ENCODE measurements at regions not wholly inside any gene's neighbourhood (a gene's known extent, or its start where the extent isn't known, plus 50 kb on each side); places are given as distances from the start of the nearest gene placed in this dataset.

DNA sequence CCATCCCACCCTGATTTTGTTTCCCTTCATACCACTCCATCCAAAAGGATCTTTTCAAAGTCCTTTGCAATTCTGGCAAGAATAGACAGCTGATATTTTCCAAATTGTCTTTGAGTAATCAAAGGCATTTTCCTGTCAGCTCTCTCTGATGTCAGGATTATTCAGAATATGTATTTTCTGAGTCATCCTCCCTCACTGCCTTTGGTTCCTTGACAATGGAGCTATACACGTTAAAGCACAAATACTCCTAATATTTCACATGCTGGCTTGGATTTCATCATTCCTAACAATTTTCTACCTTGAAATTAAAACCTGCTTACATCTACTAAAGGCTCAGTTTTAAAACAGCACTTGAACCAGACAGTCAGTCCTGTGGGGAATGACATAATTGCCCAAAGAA, 379.4 kb downstream of the GADD45G start:
- Histone ChIP-seq H3K9me3 (no peaks in the 10 kb centered on the region), H3K4me3 (no peak overlapping the region), H3K27me3 (replicated peaks; ENCODE audit: insufficient read depth) (no peaks in the 10 kb centered on the region), H3K4me1 (replicated peaks) (no peaks in the 10 kb centered on the region), H3K36me3 (no peaks in the 10 kb centered on the region), H3K27ac (no peak overlapping the region)
- 29% methylated on average over 1 of the region's 1 CpG for WGBS
- no peak for DNase-seq (ENCODE audit: low spot score)
- TF ChIP-seq, protein P1, sequence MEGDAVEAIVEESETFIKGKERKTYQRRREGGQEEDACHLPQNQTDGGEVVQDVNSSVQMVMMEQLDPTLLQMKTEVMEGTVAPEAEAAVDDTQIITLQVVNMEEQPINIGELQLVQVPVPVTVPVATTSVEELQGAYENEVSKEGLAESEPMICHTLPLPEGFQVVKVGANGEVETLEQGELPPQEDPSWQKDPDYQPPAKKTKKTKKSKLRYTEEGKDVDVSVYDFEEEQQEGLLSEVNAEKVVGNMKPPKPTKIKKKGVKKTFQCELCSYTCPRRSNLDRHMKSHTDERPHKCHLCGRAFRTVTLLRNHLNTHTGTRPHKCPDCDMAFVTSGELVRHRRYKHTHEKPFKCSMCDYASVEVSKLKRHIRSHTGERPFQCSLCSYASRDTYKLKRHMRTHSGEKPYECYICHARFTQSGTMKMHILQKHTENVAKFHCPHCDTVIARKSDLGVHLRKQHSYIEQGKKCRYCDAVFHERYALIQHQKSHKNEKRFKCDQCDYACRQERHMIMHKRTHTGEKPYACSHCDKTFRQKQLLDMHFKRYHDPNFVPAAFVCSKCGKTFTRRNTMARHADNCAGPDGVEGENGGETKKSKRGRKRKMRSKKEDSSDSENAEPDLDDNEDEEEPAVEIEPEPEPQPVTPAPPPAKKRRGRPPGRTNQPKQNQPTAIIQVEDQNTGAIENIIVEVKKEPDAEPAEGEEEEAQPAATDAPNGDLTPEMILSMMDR (IDR thresholded peaks at IDR 0.05): no peak
- no peak for TF ChIP-seq POLR2A (IDR thresholded peaks at IDR 0.05)
- TF ChIP-seq POLR2AphosphoS5 (IDR thresholded peaks at IDR 0.05): no peak
- intact Hi-C loops (cut with DNase I): no loop called here

DNA sequence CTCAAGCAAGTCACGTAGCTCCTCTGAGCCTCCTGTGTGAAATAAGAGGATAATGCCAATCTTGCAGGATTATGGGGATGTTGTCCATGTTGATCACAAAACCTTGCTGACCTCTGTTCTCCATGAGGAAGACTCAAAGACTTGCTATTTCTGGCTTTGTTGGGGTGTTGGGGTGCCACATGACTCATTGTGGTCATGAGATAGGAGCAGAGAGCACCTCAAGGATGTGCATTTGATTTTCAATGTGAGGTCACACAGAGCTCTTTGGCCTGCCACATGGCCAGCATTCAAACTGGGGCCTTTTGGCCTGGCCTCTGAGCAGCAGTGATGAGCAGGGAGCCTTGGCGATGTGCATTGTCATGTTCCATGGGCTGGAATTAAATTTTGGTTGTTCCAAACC, 380.3 kb downstream of the GADD45G start:
- Histone ChIP-seq H3K36me3 (no peaks in the 10 kb centered on the region), H3K27me3 (replicated peaks; ENCODE audit: insufficient read depth) (no peaks in the 10 kb centered on the region), H3K9me3 (no peaks in the 10 kb centered on the region), H3K27ac (no peak overlapping the region), H3K4me3 (no peak overlapping the region), H3K4me1 (replicated peaks) (no peaks in the 10 kb centered on the region)
- intact Hi-C loops (cut with DNase I): no loop called here
- 98% methylated on average over 2 of the region's 2 CpGs for WGBS
- TF ChIP-seq POLR2AphosphoS5 (IDR thresholded peaks at IDR 0.05) (no peak), POLR2A (IDR thresholded peaks at IDR 0.05) (no peak)
- TF ChIP-seq, protein P1 (IDR thresholded peaks at IDR 0.05): no peak
- no peak for DNase-seq (ENCODE audit: low spot score)

DNA sequence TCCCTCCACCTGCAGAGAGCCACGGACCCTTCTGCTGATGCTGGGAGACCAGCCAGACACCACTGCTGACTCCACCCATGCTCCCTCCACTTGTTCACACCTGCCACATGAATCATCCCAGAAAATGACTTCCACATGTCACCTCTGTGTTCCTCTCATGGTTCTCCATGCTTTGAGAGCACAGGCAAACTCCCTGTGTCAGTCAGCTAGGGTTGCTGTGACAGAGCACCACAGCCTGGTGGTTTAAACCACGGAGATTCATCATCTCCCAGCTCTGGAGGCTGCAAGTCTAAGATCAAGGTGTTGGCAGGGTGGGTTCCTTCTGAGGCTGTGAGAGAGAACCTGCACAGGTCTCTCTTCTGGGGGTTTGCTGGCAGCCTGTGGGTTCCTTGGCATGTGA, 381.4 kb downstream of the GADD45G start:
- TF ChIP-seq POLR2A (IDR thresholded peaks at IDR 0.05) (no peak), POLR2AphosphoS5 (IDR thresholded peaks at IDR 0.05) (no peak)
- TF ChIP-seq, protein P1 (IDR thresholded peaks at IDR 0.05): no peak
- H3K4me3 ChIP-seq: no peak overlapping the region
- H3K9me3 ChIP-seq: no peaks in the 10 kb centered on the region
- H3K36me3 ChIP-seq: no peaks in the 10 kb centered on the region
- DNase-seq (ENCODE audit: low spot score): no peak
- no peak overlapping the region for H3K27ac ChIP-seq
- H3K27me3 ChIP-seq (replicated peaks; ENCODE audit: insufficient read depth): no peaks in the 10 kb centered on the region
- no peaks in the 10 kb centered on the region for H3K4me1 ChIP-seq (replicated peaks)
- 63% methylated on average over 2 of the region's 2 CpGs for WGBS
- intact Hi-C loops (cut with DNase I): no loop called here

DNA sequence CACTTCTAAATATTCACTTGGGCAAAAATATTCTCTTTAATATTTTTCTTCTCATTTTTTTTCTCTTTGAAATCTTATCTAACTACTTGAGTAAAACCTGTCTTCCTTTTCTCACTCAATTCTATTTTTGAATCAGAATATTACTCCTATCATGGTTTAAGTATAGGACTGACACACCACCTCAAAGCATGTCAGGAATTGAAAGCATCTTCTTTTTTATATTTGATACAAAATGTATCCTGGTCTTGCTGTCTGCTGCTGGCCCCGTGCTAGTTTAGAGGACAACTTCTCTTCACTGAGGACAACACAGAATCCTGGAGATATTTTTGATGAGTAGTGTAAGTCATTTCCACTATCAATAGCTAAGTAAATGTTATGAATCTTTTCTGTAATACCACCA, 383.6 kb downstream of the GADD45G start:
- no peaks in the 10 kb centered on the region for H3K36me3 ChIP-seq
- 88% methylated on average over 1 of the region's 1 CpG for WGBS
- H3K9me3 ChIP-seq: no peaks in the 10 kb centered on the region
- no peak for DNase-seq (ENCODE audit: low spot score)
- TF ChIP-seq, protein P1 (IDR thresholded peaks at IDR 0.05): no peak
- TF ChIP-seq POLR2AphosphoS5 (IDR thresholded peaks at IDR 0.05): no peak
- TF ChIP-seq POLR2A (IDR thresholded peaks at IDR 0.05): no peak
- H3K4me1 ChIP-seq (replicated peaks): no peaks in the 10 kb centered on the region
- no peak overlapping the region for H3K27ac ChIP-seq
- intact Hi-C loops (cut with DNase I): no loop called here
- H3K4me3 ChIP-seq: no peak overlapping the region
- H3K27me3 ChIP-seq (replicated peaks; ENCODE audit: insufficient read depth): no peaks in the 10 kb centered on the region

DNA sequence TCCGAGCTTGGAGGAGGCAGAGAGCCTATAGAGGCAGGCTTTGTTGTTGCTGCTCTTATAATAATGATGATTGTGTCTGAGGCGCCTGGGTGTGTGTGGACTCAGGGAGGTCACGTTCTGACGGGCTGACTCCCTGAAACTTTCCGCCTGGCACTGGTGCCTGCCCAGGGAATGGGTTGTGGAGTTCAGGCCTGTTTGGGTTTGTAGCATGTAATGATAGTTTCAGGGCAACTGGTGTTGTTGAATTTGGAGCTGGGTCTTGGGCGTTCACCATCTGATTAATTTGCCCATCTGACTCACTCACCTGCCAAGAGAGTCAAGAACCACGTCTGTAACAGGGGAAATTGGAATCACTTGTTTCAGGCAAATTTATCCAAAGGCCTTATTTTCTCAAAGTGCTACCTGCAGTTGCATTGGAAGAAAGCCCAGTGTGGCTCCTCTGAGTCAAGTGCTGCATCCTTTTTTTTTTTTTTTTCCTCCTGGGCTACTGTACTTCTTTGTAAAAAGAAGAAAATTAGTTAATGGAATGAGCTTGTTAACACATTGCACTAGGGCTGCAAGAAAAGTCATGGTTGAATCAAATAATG, 386.5 kb downstream of the GADD45G start:
- TF ChIP-seq POLR2A (IDR thresholded peaks at IDR 0.05): no peak
- TF ChIP-seq, protein P1 (IDR thresholded peaks at IDR 0.05): no peak
- no peak for TF ChIP-seq POLR2AphosphoS5 (IDR thresholded peaks at IDR 0.05)
- intact Hi-C loops (cut with DNase I): no loop called here
- 65% methylated on average over 7 of the region's 7 CpGs for WGBS
- H3K27me3 ChIP-seq (replicated peaks; ENCODE audit: insufficient read depth): no peaks in the 10 kb centered on the region
- H3K27ac ChIP-seq: no peak overlapping the region
- no peak for DNase-seq (ENCODE audit: low spot score)
- no peaks in the 10 kb centered on the region for H3K4me1 ChIP-seq (replicated peaks)
- H3K9me3 ChIP-seq: no peaks in the 10 kb centered on the region
- no peak overlapping the region for H3K4me3 ChIP-seq
- no peaks in the 10 kb centered on the region for H3K36me3 ChIP-seq
